ENCODE measurements at regions not wholly inside any gene's neighbourhood (a gene's known extent, or its start where the extent isn't known, plus 50 kb on each side); places are given as distances from the start of the nearest gene placed in this dataset.
"Not testable (repeated sequence)": the region's sequence is repeated elsewhere in the genome, so short reads cannot be mapped to it uniquely, and the experiment has no call there.

DNA sequence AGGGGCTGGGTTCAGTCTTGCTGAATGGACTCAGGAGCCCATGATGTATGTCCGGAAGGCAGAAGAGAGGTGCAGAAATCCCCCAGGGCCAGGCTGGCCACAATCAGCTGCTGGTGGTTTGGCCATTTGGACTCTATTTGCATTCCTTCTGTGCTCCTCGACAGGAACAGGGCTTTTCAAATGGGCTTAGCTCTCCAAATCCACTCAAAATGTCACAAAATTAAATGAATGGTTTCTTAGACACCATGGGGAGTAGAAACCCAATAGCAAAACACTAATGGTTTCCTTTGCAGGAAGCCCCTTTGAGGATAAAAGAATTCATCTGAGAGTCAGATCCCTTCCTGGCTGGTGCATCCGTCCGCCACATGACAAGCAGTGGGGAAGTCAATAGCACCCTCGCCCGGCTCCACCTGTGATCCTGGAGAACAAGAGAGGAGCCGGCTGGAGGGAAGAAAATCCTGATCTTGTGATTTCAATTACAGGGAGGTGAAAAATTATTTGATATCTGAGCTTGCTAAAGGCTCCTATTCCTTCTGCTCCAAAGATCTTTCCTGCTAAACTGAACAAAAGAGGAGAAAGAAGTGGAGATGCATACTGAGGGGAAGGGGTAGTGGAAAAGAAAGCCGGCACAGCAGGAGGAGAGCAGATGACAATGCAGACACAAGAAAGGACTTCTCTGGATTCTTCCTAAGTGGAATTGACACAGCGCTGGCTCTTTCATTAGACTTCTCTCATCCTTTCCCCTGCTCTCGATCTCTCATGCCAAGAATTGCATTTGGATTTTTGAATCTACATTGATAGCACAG lies 190.7 kb downstream of the C7orf25 start:
- Histone ChIP-seq H3K4me3 (no peak overlapping the region), H3K4me1 (no peaks in the 10 kb centered on the region), H3K9me3 (no peaks in the 10 kb centered on the region), H3K27me3 (no peaks in the 10 kb centered on the region), H3K27ac (no peak overlapping the region), H3K36me3 (no peaks in the 10 kb centered on the region)
- DNase-seq (no peak), ATAC-seq (no peak)
- TF ChIP-seq, protein P1, sequence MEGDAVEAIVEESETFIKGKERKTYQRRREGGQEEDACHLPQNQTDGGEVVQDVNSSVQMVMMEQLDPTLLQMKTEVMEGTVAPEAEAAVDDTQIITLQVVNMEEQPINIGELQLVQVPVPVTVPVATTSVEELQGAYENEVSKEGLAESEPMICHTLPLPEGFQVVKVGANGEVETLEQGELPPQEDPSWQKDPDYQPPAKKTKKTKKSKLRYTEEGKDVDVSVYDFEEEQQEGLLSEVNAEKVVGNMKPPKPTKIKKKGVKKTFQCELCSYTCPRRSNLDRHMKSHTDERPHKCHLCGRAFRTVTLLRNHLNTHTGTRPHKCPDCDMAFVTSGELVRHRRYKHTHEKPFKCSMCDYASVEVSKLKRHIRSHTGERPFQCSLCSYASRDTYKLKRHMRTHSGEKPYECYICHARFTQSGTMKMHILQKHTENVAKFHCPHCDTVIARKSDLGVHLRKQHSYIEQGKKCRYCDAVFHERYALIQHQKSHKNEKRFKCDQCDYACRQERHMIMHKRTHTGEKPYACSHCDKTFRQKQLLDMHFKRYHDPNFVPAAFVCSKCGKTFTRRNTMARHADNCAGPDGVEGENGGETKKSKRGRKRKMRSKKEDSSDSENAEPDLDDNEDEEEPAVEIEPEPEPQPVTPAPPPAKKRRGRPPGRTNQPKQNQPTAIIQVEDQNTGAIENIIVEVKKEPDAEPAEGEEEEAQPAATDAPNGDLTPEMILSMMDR (IDR thresholded peaks at IDR 0.05), result no peak
- intact Hi-C loops (cut with DNase I), result no loop called here

DNA sequence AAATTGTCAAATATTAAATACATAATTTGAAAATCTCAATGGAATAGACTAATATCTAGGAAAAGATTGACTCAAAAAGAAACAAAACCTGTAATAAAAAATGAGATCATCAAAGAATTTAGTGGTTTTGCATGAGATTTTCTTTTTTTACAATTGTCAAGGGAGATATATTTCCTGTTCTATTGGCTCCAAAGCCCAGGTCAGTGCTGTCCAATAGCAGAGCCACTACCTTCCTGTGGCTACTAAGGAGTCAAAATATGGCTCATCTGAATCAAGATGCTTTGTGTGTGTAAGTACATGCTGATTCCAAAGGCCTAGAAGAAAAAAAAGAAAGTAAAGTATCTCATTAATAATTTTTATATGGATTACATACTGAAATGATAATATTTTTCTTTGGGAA lies 191.9 kb downstream of the C7orf25 start:
- no peak for ATAC-seq
- Histone ChIP-seq H3K36me3 (no peaks in the 10 kb centered on the region), H3K4me1 (no peaks in the 10 kb centered on the region), H3K9me3 (no peaks in the 10 kb centered on the region), H3K27me3 (no peaks in the 10 kb centered on the region), H3K4me3 (no peak overlapping the region), H3K27ac (no peak overlapping the region)
- TF ChIP-seq, protein P1 (IDR thresholded peaks at IDR 0.05), result no peak
- intact Hi-C loops (cut with DNase I), result no loop called here
- DNase-seq, result no peak

DNA sequence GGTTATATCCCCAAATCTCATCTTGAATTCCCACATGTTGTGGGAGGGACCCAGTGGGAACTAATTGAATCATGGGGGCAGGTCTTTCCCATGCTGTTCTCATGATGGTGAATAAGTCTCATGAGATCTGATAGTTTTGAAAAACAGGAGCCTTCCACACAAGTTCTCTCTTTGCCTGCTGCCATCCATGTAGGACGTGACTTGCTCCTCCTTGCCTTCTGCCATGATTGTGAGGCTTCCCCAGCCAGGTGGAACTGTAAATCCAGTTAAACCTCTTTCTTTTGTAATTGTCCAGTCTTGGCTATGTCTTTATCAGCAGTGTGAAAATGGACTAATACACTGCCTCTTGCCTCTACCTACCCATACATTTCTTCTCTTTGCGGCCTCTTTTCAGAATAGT lies 193.4 kb downstream of the C7orf25 start:
- intact Hi-C loops (cut with DNase I); H3K4me1 ChIP-seq; H3K9me3 ChIP-seq; H3K27ac ChIP-seq; ATAC-seq; H3K4me3 ChIP-seq; DNase-seq; H3K27me3 ChIP-seq; H3K36me3 ChIP-seq: not testable (repeated sequence)

DNA sequence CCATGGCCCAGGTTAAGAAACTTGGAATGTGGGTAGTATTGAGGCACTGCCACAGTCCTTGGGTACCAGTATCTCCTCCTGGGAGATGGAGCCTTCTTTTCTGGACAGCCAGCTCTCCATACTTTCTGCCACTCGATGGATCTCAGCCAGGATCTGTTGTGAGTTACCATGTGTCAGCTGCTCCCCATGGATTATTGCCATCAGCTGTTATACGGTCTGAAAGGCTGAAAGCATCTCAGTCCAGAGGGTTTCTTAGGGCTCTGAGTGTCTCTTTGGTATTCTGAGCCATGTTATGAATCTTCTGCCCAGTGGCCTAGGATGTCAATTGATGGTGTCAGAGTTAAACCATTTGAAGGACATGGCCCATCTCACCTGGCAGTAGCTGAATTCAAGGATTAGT lies 197.5 kb downstream of the C7orf25 start:
- ATAC-seq (no peak), DNase-seq (no peak)
- intact Hi-C loops (cut with DNase I), result no loop called here

DNA sequence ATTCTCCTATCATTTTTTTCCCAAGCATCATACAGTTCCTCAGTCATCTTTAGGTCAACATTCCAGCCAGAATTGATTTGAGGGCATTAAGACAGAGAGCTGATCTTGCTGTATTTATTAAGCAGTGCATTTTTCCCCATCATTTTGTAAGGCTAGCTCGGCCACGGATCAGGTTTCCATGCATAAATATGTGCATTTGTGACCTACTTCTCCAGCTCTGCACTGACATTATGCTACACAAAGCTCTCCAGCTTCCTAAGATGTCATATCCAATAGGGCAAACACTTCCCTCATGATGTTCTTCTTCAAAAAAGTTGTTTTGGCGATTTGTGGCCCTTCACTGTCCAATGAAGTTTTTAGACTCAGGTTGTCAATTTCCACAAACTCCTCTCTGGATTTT lies 202.6 kb downstream of the C7orf25 start:
- no peaks in the 10 kb centered on the region for H3K36me3 ChIP-seq
- H3K4me1 ChIP-seq, result no peaks in the 10 kb centered on the region
- no peak for DNase-seq
- no peak overlapping the region for H3K27ac ChIP-seq
- intact Hi-C loops (cut with DNase I), result no loop called here
- no peaks in the 10 kb centered on the region for H3K27me3 ChIP-seq
- H3K9me3 ChIP-seq, result peaks cover 0 to 7% of the 10 kb centered on the region in 2 donors
- no peak for ATAC-seq
- TF ChIP-seq, protein P1 (IDR thresholded peaks at IDR 0.05), result no peak
- H3K4me3 ChIP-seq, result no peak overlapping the region

More for the DNA sequence above, 197.5 kb downstream of the C7orf25 start:
- Histone ChIP-seq H3K27me3 (no peaks in the 10 kb centered on the region), H3K27ac (no peak overlapping the region), H3K4me1 (no peaks in the 10 kb centered on the region), H3K9me3 (peaks cover 0 to 7% of the 10 kb centered on the region in 2 donors), H3K36me3 (no peaks in the 10 kb centered on the region), H3K4me3 (no peak overlapping the region)
- TF ChIP-seq, protein P1 (IDR thresholded peaks at IDR 0.05), result no peak

DNA sequence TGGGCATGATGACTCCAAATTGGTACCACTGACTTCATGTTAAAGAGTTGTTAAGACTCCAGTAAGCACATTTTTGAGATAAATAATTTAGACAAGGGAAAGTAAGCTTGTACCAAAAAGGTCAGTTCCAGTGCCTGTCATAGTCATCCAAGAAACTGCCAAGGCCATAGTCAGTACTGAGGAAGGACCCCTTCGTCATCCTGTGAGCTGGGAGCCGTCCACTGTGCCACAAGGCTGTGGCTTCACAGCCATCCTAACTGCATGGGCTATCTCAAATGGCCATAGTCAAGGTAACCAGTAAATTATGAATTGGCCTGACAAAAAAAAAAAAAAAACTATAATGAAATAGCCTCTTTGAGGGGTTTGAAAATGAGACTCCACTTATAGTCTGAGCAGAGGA lies 207.2 kb downstream of the C7orf25 start:
- H3K9me3 ChIP-seq, result no peaks in the 10 kb centered on the region
- H3K27me3 ChIP-seq, result no peaks in the 10 kb centered on the region
- intact Hi-C loops (cut with DNase I), result no loop called here

More for the DNA sequence above, 207.2 kb downstream of the C7orf25 start:
- H3K27ac ChIP-seq, result no peak overlapping the region
- H3K36me3 ChIP-seq, result no peaks in the 10 kb centered on the region
- H3K4me3 ChIP-seq, result no peak overlapping the region
- H3K4me1 ChIP-seq, result peaks cover 0 to 3% of the 10 kb centered on the region in 2 donors
- DNase-seq, result no peak
- ATAC-seq, result no peak
- TF ChIP-seq, protein P1 (IDR thresholded peaks at IDR 0.05), result no peak
